ENCODE measurements at regions not wholly inside any gene's neighbourhood (a gene's known extent, or its start where the extent isn't known, plus 50 kb on each side); places are given as distances from the start of the nearest gene placed in this dataset.

DNA sequence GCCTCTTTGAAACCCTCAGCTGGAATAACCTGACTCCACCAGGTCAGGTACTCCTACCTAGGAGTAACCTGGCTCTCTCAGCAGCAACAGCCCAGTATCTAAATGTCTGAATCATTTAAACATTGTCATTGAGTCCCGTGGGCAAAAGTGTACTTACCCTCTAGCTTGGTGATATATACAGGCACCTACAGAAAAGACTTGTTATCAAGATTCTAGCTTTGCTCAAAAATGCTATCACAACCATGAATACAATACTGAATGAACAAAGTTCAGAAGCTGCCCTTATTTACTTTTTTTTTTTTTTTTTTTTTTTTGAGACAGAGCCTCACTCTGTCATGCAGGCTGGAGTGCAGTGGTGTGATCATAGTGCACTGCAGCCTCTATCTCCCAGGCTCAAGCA is 268.2 kb downstream of the ZNF608 start:
- H3K36me3 ChIP-seq, result no peaks in the 10 kb centered on the region
- DNase-seq (ENCODE audit: low spot score), result no peak
- no peaks in the 10 kb centered on the region for H3K9me3 ChIP-seq
- no peak overlapping the region for H3K4me3 ChIP-seq
- no peak overlapping the region for H3K27ac ChIP-seq
- TF ChIP-seq, protein P1, sequence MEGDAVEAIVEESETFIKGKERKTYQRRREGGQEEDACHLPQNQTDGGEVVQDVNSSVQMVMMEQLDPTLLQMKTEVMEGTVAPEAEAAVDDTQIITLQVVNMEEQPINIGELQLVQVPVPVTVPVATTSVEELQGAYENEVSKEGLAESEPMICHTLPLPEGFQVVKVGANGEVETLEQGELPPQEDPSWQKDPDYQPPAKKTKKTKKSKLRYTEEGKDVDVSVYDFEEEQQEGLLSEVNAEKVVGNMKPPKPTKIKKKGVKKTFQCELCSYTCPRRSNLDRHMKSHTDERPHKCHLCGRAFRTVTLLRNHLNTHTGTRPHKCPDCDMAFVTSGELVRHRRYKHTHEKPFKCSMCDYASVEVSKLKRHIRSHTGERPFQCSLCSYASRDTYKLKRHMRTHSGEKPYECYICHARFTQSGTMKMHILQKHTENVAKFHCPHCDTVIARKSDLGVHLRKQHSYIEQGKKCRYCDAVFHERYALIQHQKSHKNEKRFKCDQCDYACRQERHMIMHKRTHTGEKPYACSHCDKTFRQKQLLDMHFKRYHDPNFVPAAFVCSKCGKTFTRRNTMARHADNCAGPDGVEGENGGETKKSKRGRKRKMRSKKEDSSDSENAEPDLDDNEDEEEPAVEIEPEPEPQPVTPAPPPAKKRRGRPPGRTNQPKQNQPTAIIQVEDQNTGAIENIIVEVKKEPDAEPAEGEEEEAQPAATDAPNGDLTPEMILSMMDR (IDR thresholded peaks at IDR 0.05), result no peak
- no peaks in the 10 kb centered on the region for H3K27me3 ChIP-seq
- H3K4me1 ChIP-seq, result no peaks in the 10 kb centered on the region

DNA sequence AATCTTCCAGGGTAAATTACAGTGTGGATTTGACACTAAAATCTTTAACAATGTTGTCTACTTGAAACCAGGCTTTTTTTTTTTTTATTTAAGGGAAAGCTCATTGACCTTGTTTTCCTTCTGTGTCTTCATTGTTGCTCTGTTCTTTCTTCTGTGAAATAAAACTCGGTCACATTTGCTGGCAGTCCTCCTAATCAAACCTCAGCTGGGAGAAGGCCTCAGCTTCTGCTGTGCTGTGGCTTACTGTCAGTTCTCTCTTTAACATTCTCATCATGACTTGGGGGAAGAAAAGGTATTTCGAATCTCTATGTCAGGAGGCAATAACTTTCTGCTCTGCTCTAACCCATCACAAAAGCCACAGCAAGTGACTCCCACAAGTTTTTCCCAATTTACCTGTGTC is 268.9 kb downstream of the ZNF608 start:
- H3K9me3 ChIP-seq, result no peaks in the 10 kb centered on the region
- TF ChIP-seq, protein P1 (IDR thresholded peaks at IDR 0.05), result no peak
- H3K27ac ChIP-seq, result no peak overlapping the region
- no peaks in the 10 kb centered on the region for H3K27me3 ChIP-seq
- H3K4me3 ChIP-seq, result no peak overlapping the region
- H3K4me1 ChIP-seq, result no peaks in the 10 kb centered on the region
- no peaks in the 10 kb centered on the region for H3K36me3 ChIP-seq
- no peak for DNase-seq (ENCODE audit: low spot score)

- no peaks in the 10 kb centered on the region for H3K9me3 ChIP-seq
- no peak overlapping the region for H3K4me3 ChIP-seq
- no peaks in the 10 kb centered on the region for H3K4me1 ChIP-seq
- H3K36me3 ChIP-seq, result no peaks in the 10 kb centered on the region
- no peaks in the 10 kb centered on the region for H3K27me3 ChIP-seq
- no peak for DNase-seq (ENCODE audit: low spot score)
- H3K27ac ChIP-seq, result no peak overlapping the region
- TF ChIP-seq, protein P1 (IDR thresholded peaks at IDR 0.05), result no peak
Measured at GRCh38 chr5:124477062-124477461, 269.4 kb downstream of the ZNF608 start.

GRCh38 chr5:124474528-124475215 is 271.8 kb downstream of the ZNF608 start:
- H3K9me3 ChIP-seq, result no peaks in the 10 kb centered on the region
- H3K27me3 ChIP-seq, result no peaks in the 10 kb centered on the region
- H3K4me1 ChIP-seq, result no peaks in the 10 kb centered on the region
- H3K4me3 ChIP-seq, result no peak overlapping the region
- TF ChIP-seq, protein P1 (IDR thresholded peaks at IDR 0.05), result no peak
- no peaks in the 10 kb centered on the region for H3K36me3 ChIP-seq
- no peak overlapping the region for H3K27ac ChIP-seq
- DNase-seq (ENCODE audit: low spot score), result no peak

GRCh38 chr5:124468671-124469411 is 277.6 kb downstream of the ZNF608 start:
- Histone ChIP-seq H3K9me3 (no peaks in the 10 kb centered on the region), H3K27ac (no peak overlapping the region), H3K36me3 (no peaks in the 10 kb centered on the region), H3K4me3 (no peak overlapping the region), H3K27me3 (no peaks in the 10 kb centered on the region), H3K4me1 (peaks cover 0 to 5% of the 10 kb centered on the region in 2 donors)
- DNase-seq (ENCODE audit: low spot score), result no peak
- TF ChIP-seq, protein P1 (IDR thresholded peaks at IDR 0.05), result no peak
